Mucosa of descending colon (tissue), 3 donors: ENCODE measurements at regions not wholly inside any gene's neighbourhood (a gene's known extent, or its start where the extent isn't known, plus 50 kb on each side); places are given as distances from the start of the nearest gene placed in this dataset.

Source experiments
- ATAC-seq: fragments of 200-7000 bp; cut with Tn5 transposase; one replicate; pipeline ENCODE4 v1.9.1; 2020; ENCODE audit warnings: mild to moderate bottlenecking, moderate library complexity
- DNase-seq, 3 donors: peaks; one replicate each; pipeline ENCODE4 v3.0.0-alpha.2; 2020
- H3K36me3 ChIP-seq: fragments of 200-600 bp; one replicate; pipeline ENCODE4 v1.8.0; 2021; ENCODE audit warnings: low read depth, mild to moderate bottlenecking
- H3K4me1 ChIP-seq: fragments of 200-600 bp; one replicate; pipeline ENCODE4 v1.8.0; 2021; ENCODE audit warnings: low read depth, mild to moderate bottlenecking
- H3K4me3 ChIP-seq: fragments of 200-600 bp; one replicate; pipeline ENCODE4 v1.8.0; 2021; ENCODE audit warnings: mild to moderate bottlenecking
- H3K9me3 ChIP-seq: fragments of 200-600 bp; one replicate; pipeline ENCODE4 v1.8.0; 2021; ENCODE audit warnings: mild to moderate bottlenecking
- intact Hi-C, 2 donors: fragments of 100-400 bp; cut with DNase I in 1 of 2; cut with micrococcal nuclease in 1 of 2; formaldehyde crosslinking; loops; one replicate each; pipeline versions ENCODE4 v1.11.0 to v1.11.1; 2022; cut with DNase I, micrococcal nuclease
- TF ChIP-seq, protein P1 (sequence below): fragments of 200-600 bp; IDR thresholded peaks from one replicate; pipeline ENCODE4 v1.8.0; 2022; ENCODE audit warnings: antibody characterized with exemption, mild to moderate bottlenecking
- donor health status: DM: no; HTN: no; CAD: no; lungs with moderate emphysema.
- donor health status: DM: no; HTN: no; CAD: no.
- donor health status: DM: no; HTN: yes; CAD: no.

- DNase-seq (peak in 1 of 3 donors; percentile 19), ATAC-seq (peak; percentile 58)
Measured at GRCh38 chr15:39172380-39173281, 408.2 kb upstream of the THBS1 start.

GRCh38 chr15:39173426-39173825, 407.5 kb upstream of the THBS1 start:
- intact Hi-C loops = loop anchor here in 1 of 2 donors (5.0 kb wide), 1 partner anchor 409 kb away; the partner anchor contains the start of gene THBS1
- ATAC-seq = no peak
- H3K4me3 ChIP-seq = no peak overlapping the region
- DNase-seq = no peak
- no peaks in the 10 kb centered on the region for H3K4me1 ChIP-seq
- no peaks in the 10 kb centered on the region for H3K36me3 ChIP-seq
- TF ChIP-seq, protein P1, sequence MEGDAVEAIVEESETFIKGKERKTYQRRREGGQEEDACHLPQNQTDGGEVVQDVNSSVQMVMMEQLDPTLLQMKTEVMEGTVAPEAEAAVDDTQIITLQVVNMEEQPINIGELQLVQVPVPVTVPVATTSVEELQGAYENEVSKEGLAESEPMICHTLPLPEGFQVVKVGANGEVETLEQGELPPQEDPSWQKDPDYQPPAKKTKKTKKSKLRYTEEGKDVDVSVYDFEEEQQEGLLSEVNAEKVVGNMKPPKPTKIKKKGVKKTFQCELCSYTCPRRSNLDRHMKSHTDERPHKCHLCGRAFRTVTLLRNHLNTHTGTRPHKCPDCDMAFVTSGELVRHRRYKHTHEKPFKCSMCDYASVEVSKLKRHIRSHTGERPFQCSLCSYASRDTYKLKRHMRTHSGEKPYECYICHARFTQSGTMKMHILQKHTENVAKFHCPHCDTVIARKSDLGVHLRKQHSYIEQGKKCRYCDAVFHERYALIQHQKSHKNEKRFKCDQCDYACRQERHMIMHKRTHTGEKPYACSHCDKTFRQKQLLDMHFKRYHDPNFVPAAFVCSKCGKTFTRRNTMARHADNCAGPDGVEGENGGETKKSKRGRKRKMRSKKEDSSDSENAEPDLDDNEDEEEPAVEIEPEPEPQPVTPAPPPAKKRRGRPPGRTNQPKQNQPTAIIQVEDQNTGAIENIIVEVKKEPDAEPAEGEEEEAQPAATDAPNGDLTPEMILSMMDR = no peak
- no peaks in the 10 kb centered on the region for H3K9me3 ChIP-seq

More at GRCh38 chr15:39172380-39173281, 408.2 kb upstream of the THBS1 start:
- Histone ChIP-seq H3K36me3 (no peaks in the 10 kb centered on the region), H3K9me3 (no peaks in the 10 kb centered on the region), H3K4me3 (no peak overlapping the region), H3K4me1 (no peaks in the 10 kb centered on the region)
- intact Hi-C loops = loop anchor here in 1 of 2 donors (5.0 kb wide), 1 partner anchor 410 kb away; the partner anchor contains the start of gene THBS1
- TF ChIP-seq, protein P1 = no peak

DNA sequence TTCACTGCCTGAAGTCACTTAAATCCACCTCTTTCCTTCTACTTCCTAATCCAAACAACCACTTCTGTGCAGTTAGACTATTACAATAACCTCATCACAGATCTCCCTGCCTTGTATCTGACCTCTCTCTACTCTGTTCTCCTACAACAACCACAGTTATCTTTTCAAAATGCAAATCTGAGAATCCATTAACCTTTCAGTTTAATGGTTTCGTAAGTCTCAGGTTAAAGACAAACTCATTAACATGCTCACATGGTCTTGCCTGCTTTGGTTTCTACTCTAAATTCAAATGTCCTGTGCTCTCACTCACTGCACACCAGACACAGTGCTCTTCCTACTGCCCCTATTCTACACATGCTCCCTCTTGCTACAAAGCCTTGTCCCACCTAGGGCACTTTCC, 406.5 kb upstream of the THBS1 start:
- intact Hi-C loops = loop anchor here in 1 of 2 donors (5.0 kb wide), 1 partner anchor 408 kb away; the partner anchor contains the start of gene THBS1
- Histone ChIP-seq H3K4me3 (no peak overlapping the region), H3K4me1 (no peaks in the 10 kb centered on the region), H3K9me3 (no peaks in the 10 kb centered on the region), H3K36me3 (no peaks in the 10 kb centered on the region)
- ATAC-seq (no peak), DNase-seq (no peak)
- TF ChIP-seq, protein P1 = no peak

DNA sequence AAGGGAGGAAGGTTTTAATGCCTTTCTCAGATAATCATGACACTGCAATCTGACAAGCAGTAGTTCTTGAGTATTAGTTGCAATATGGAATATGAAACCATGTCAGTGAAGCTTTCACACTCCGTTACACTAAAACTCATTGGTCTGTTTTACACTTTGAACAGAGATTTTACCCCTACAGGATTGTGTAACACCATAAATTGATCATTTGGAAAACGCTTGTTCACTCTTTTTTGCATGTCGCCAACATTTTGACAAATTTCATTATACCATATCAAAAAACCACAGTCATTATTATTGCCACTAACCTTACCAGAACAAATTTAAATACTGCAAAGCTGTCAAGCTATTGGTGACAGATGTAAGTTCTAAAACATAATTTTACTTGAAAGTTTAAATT, 404.8 kb upstream of the THBS1 start:
- ATAC-seq = no peak
- intact Hi-C loops = no loop called here
- H3K4me1 ChIP-seq = no peaks in the 10 kb centered on the region
- TF ChIP-seq, protein P1 = no peak
- H3K4me3 ChIP-seq = no peak overlapping the region
- no peaks in the 10 kb centered on the region for H3K9me3 ChIP-seq
- H3K36me3 ChIP-seq = no peaks in the 10 kb centered on the region
- DNase-seq = no peak

- DNase-seq = no peak
- TF ChIP-seq, protein P1 = no peak
- intact Hi-C loops = no loop called here
- Histone ChIP-seq H3K4me3 (no peak overlapping the region), H3K4me1 (peaks cover 8% of the 10 kb centered on the region), H3K9me3 (no peaks in the 10 kb centered on the region), H3K36me3 (no peaks in the 10 kb centered on the region)
- no peak for ATAC-seq
Measured at GRCh38 chr15:39177561-39177960, 403.3 kb upstream of the THBS1 start.
